GM12878 (cell line): ENCODE measurements at regions not wholly inside any gene's neighbourhood (a gene's known extent, or its start where the extent isn't known, plus 50 kb on each side); places are given as distances from the start of the nearest gene placed in this dataset.

Experiments
- ATAC-seq: fragments of 200-7000 bp; cut with Tn5 transposase; 3 replicates; pipeline ENCODE4 v1.9.1; 2020; ENCODE audit warnings: mild to moderate bottlenecking, moderate library complexity
- BruUV-seq: library from RNA; stranded (reverse); fragments of 400-500 nt; replicated peaks from 2 replicates; lab custom pipeline; 2021; lab: Mats Ljungman, UMichigan
- CTCF ChIA-PET: fragments of 300-600 bp; sonication (Branson Sonifier 250); formaldehyde crosslinking; extraction: SDS; loops from one replicate; lab custom pipeline; 2021; ENCODE audit warnings: inconsistent platforms; lab: Yijun Ruan, JAX
- POLR2A ChIA-PET: fragments of 350-600 bp; formaldehyde crosslinking; extraction: SDS; loops from one replicate; lab custom pipeline; 2021; ENCODE audit warnings: inconsistent platforms; lab: Charles Lee
- RAD21 ChIA-PET: fragments of 300-600 bp; sonication (Branson Sonifier 250); formaldehyde crosslinking; loops from one replicate; lab custom pipeline; 2023; ENCODE audit warnings: antibody characterized with exemption; ENCODE audit not compliant: unreplicated experiment; lab: Charles Lee
- SMC1A ChIA-PET: fragments of 300-600 bp; sonication (Branson Sonifier 250); formaldehyde crosslinking; loops from one replicate; lab custom pipeline; 2023; ENCODE audit not compliant: unreplicated experiment, uncharacterized antibody; lab: Charles Lee
- DNase-seq: peaks from one replicate; pipeline ENCODE4 v3.0.0-alpha.2; 2011; ENCODE audit warnings: low read depth, low spot score
- FAIRE-seq: peaks from 3 replicates; lab custom pipeline; 2011; peaks lifted over from hg19 to GRCh38; lab: Jason Lieb, UNC
- H2AFZ ChIP-seq: 2 replicates; pipeline ENCODE4 v1.6.0; 2011; ENCODE audit warnings: low read depth, low read length, control low read depth; ENCODE audit not compliant: control insufficient read depth
- H3K27ac ChIP-seq: 2 replicates; pipeline ENCODE4 v1.5.1; 2011; ENCODE audit warnings: control low read depth; ENCODE audit not compliant: control insufficient read depth, insufficient read depth
- H3K27me3 ChIP-seq, 2 experiments: replicated peaks in 1 of 2; 2 replicates each; pipeline versions ENCODE4 v1.6.0 to v1.6.1; 2011; ENCODE audit warnings: low read length in 1 of 2; ENCODE audit not compliant: control insufficient read depth in 2 of 2, insufficient read depth in 2 of 2
- H3K36me3 ChIP-seq, 2 experiments: 2 replicates each; pipeline ENCODE4 v1.5.1; 2011; ENCODE audit warnings: low read length in 1 of 2; ENCODE audit not compliant: control insufficient read depth in 2 of 2, insufficient read depth in 2 of 2
- H3K4me1 ChIP-seq: 2 replicates; pipeline ENCODE4 v1.6.1; 2011; ENCODE audit warnings: mild to moderate bottlenecking, low read length, moderate library complexity, mixed read lengths; ENCODE audit not compliant: control insufficient read depth, insufficient read depth
- H3K4me2 ChIP-seq: 2 replicates; pipeline ENCODE4 v1.6.0; 2011; ENCODE audit warnings: control low read depth; ENCODE audit not compliant: control insufficient read depth, insufficient read depth
- H3K4me3 ChIP-seq: fragments of 200-600 bp; sonication (generic); 2 replicates; pipeline ENCODE4 v1.5.1; 2016
- H3K79me2 ChIP-seq: 2 replicates; pipeline ENCODE4 v1.6.0; 2011; ENCODE audit warnings: low read length; ENCODE audit not compliant: control insufficient read depth, insufficient read depth
- H3K9ac ChIP-seq: 2 replicates; pipeline ENCODE4 v1.8.0; 2011; ENCODE audit warnings: low read length, control low read depth, mixed read lengths; ENCODE audit not compliant: control insufficient read depth, insufficient read depth
- H3K9me3 ChIP-seq: replicated peaks from 3 replicates; pipeline ENCODE4 v1.5.1; 2011; ENCODE audit warnings: mild to moderate bottlenecking, low read length; ENCODE audit not compliant: control insufficient read depth, insufficient read depth
- H4K20me1 ChIP-seq: 2 replicates; pipeline ENCODE4 v1.6.0; 2011; ENCODE audit not compliant: control insufficient read depth, insufficient read depth
- BMI1 ChIP-seq: fragments of 450-650 bp; IDR thresholded peaks from 2 replicates; pipeline ENCODE4 v1.6.1; 2016; ENCODE audit warnings: mild to moderate bottlenecking, moderate library complexity, borderline replicate concordance
- CBX3 ChIP-seq: fragments of 200-600 bp; sonication (generic); IDR thresholded peaks from 2 replicates; pipeline ENCODE4 v1.6.1; 2016; ENCODE audit warnings: low read depth, borderline replicate concordance
- CEBPB ChIP-seq, 2 experiments: fragments of 150-350 bp in 1 of 2; IDR thresholded peaks; 2 replicates each; pipeline ENCODE4 v1.6.1; 2012 to 2014; ENCODE audit warnings: low read depth in 2 of 2, low read length in 2 of 2, borderline replicate concordance in 1 of 2, inconsistent platforms in 1 of 2
- CHD1 ChIP-seq: IDR thresholded peaks from 2 replicates; pipeline ENCODE4 v1.6.1; 2012; ENCODE audit warnings: low read depth, low read length, improper control_type of control experiment
- EED ChIP-seq: sonication (generic); IDR thresholded peaks from 2 replicates; pipeline ENCODE4 v1.6.1; 2016; ENCODE audit warnings: antibody characterized with exemption, low read depth
- HCFC1 ChIP-seq: fragments of 150-350 bp; IDR thresholded peaks from 2 replicates; pipeline ENCODE4 v1.6.1; 2014; ENCODE audit warnings: low read length
- HDAC2 ChIP-seq: fragments of 200-600 bp; sonication (generic); IDR thresholded peaks from 2 replicates; pipeline ENCODE4 v1.6.1; 2017
- HDGF ChIP-seq: fragments of 450-650 bp; IDR thresholded peaks from 2 replicates; pipeline ENCODE4 v1.6.1; 2016; ENCODE audit warnings: antibody characterized with exemption
- IRF4 ChIP-seq: IDR thresholded peaks from 2 replicates; pipeline ENCODE4 v1.6.1; 2011; ENCODE audit warnings: low read depth, low read length
- NFIC ChIP-seq: IDR thresholded peaks from 2 replicates; pipeline ENCODE4 v1.6.1; 2012; ENCODE audit warnings: low read depth, mild to moderate bottlenecking, inconsistent platforms, low read length, moderate library complexity
- NR2F1 ChIP-seq: fragments of 450-650 bp; conservative IDR thresholded peaks from 2 replicates; pipeline ENCODE4 v1.6.1; 2017; ENCODE audit warnings: mild to moderate bottlenecking
- PML ChIP-seq: IDR thresholded peaks from 2 replicates; pipeline ENCODE4 v1.6.1; 2012; ENCODE audit warnings: low read length, inconsistent platforms
- POLR2A ChIP-seq: IDR thresholded peaks from 2 replicates; pipeline ENCODE4 v1.6.1; 2011; ENCODE audit warnings: low read depth, mild to moderate bottlenecking, low read length
- POLR2AphosphoS2 ChIP-seq: IDR thresholded peaks from 2 replicates; pipeline ENCODE4 v1.6.1; 2011; ENCODE audit warnings: low read depth, mild to moderate bottlenecking, low read length, improper control_type of control experiment, moderate library complexity
- SP1 ChIP-seq: IDR thresholded peaks from one replicate; pipeline ENCODE4 v1.6.1; 2011; ENCODE audit warnings: low read depth, low read length
- TAF1 ChIP-seq: IDR thresholded peaks from 2 replicates; pipeline ENCODE4 v1.6.1; 2011; ENCODE audit warnings: mild to moderate bottlenecking, low read depth, low read length, borderline replicate concordance
- ZBED1 ChIP-seq: IDR thresholded peaks from 2 replicates; pipeline ENCODE4 v1.6.1; 2016; ENCODE audit warnings: borderline replicate concordance
- ZSCAN29 ChIP-seq: fragments of 450-650 bp; IDR thresholded peaks from 2 replicates; pipeline ENCODE4 v1.6.1; 2017; ENCODE audit warnings: mild to moderate bottlenecking, moderate library complexity
- WGBS: methylation state at CpG from one replicate; pipeline ENCODE4 v1.1.6; 2016; ENCODE audit warnings: low lambda C conversion rate; ENCODE audit not compliant: insufficient replicate concordance, insufficient coverage; ENCODE audit errors: missing lambda C conversion rate; 5-methylcytosine and 5-hydroxymethylcytosine counted together
- in situ Hi-C: fragments of 300-500 bp; cut with MboI; formaldehyde crosslinking; loops from 9 replicates; pipeline ENCODE4 v1.14.3; 2018; ENCODE audit warnings: mixed read lengths
- intact Hi-C: fragments of 100-400 bp; cut with micrococcal nuclease; formaldehyde crosslinking; loops from one replicate; pipeline ENCODE4 v1.14.2; 2022; ENCODE audit not compliant: unreplicated experiment
- TF ChIP-seq, protein P1 (sequence below): fragments of 450-650 bp; IDR thresholded peaks from 2 replicates; pipeline ENCODE4 v1.6.1; 2017; ENCODE audit warnings: borderline replicate concordance

DNA sequence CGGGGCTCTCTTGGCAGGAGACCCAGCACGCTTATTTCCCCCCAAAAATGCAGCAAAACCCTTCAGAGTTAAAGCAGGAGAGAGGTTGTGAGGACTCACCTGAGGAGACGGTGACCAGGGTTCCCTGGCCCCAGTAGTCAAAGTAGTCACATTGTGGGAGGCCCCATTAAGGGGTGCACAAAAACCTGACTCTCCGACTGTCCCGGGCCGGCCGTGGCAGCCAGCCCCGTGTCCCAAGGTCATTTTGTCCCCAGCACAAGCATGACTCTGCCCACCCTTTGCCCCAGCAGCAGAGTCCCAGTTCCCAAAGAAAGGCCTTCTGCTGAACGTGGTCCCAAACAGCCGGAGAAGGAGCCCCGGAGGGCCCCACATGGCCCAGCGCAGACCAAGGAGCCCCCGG is 337.7 kb downstream of the TMEM121 start:
- peak; percentile 2; the same call in 1 of the 2 replicates for TF ChIP-seq POLR2A
- TF ChIP-seq HDAC2, result no peak
- POLR2A ChIA-PET, result interaction anchor here (8.5 kb wide), 1 partner anchor 406 kb away, joined by 88 read pairs; no protein-coding TSS in a partner anchor
- H3K27ac ChIP-seq, result peak overlapping the region; percentile 98
- no peaks in the 10 kb centered on the region for H3K27me3 ChIP-seq
- no peak overlapping the region for H2AFZ ChIP-seq
- H3K9ac ChIP-seq, result peak overlapping the region; percentile 100
- CTCF ChIA-PET, result interaction anchor here (8.2 kb wide), 1 partner anchor 410 kb away, joined by 180 read pairs; no protein-coding TSS in a partner anchor
- DNase-seq (no peak), ATAC-seq (no peak), FAIRE-seq (no peak)
- BruUV-seq, result no TSS peak
- in situ Hi-C loops (loop anchor here (25.0 kb wide), 1 partner anchor 673 kb away; no protein-coding TSS in a partner anchor), intact Hi-C loops (loop anchor here (5.0 kb wide), 4 partner anchors 162 to 798 kb away; no protein-coding TSS in a partner anchor)
- H3K4me3 ChIP-seq, result peak overlapping the region; percentile 84
- 0 out of 2 replicates have a peak overlapping the region, but pooled peaks have one; percentile 17 for H3K4me2 ChIP-seq
- RAD21 ChIA-PET, result interaction anchor here (9.4 kb wide), 1 partner anchor 407 kb away, joined by 119 read pairs; no protein-coding TSS in a partner anchor
- H4K20me1 ChIP-seq, result no peaks in the 10 kb centered on the region
- H3K9me3 ChIP-seq, result no peaks in the 10 kb centered on the region; the same call in none of the 3 replicates
- H3K36me3 ChIP-seq, result peaks cover 8 to 10% of the 10 kb centered on the region in 2 experiments
- WGBS, result no CpG with 5 or more reads among the region's 13 CpGs
- no peaks in the 10 kb centered on the region for H3K4me1 ChIP-seq
- H3K79me2 ChIP-seq, result peaks cover 54% of the 10 kb centered on the region
- SMC1A ChIA-PET, result no interaction called here

DNA sequence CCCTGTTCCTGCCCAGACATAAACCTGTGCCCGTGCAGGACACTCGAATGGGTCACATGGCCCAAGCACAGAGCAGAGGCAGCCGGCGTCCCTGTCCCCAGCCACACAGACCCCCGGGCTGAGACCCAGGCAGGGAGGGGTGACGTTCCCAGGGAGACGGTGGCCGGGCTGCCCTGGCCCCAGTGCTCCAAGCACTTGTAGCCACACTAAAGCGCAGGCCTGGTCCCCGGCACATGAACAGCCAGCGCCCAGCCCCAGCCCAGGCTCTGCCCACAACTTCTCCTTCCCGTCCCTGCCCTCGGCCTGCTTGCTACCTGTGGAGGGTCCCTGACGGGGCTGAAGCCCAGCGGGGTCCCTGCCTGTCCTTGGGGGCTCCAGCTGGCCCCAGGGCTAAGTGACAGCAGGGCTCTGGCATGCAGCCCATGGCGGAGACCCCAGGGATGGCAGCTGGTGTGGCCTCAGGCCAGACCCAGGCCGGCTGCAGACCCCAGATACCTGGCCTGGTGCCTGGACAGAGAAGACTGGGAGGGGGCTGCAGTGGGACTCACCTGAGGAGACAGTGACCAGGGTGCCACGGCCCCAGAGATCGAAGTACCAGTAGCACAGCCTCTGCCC is 338.4 kb downstream of the TMEM121 start:
- Histone ChIP-seq H3K4me2 (no peak overlapping the region), H3K4me3 (no peak overlapping the region), H3K27me3 (no peaks in the 10 kb centered on the region), H3K9me3 (no peaks in the 10 kb centered on the region; the same call in none of the 3 replicates), H3K36me3 (peaks cover 3 to 10% of the 10 kb centered on the region in 2 experiments), H3K27ac (peak overlapping the region; percentile 98), H4K20me1 (no peaks in the 10 kb centered on the region), H3K9ac (peak overlapping the region; percentile 100; the same call in 1 of the 2 replicates), H3K79me2 (peaks cover 47% of the 10 kb centered on the region), H3K4me1 (no peaks in the 10 kb centered on the region), H2AFZ (no peak overlapping the region)
- ChIA-PET POLR2A (no interaction called here), SMC1A (no interaction called here), CTCF (no interaction called here), RAD21 (interaction anchor here (9.4 kb wide), 1 partner anchor 406 kb away, joined by 119 read pairs; no protein-coding TSS in a partner anchor)
- DNase-seq (no peak), FAIRE-seq (no peak), ATAC-seq (no peak)
- WGBS, result no CpG with 5 or more reads among the region's 19 CpGs
- in situ Hi-C loops (loop anchor here (25.0 kb wide), 1 partner anchor 673 kb away; no protein-coding TSS in a partner anchor), intact Hi-C loops (loop anchor here (5.0 kb wide), 4 partner anchors 162 to 798 kb away; no protein-coding TSS in a partner anchor)
- BruUV-seq, result no TSS peak
- TF ChIP-seq POLR2AphosphoS2, result no peak
- no peak for TF ChIP-seq NFIC
- TF ChIP-seq HDGF, result no peak
- no peak for TF ChIP-seq CBX3
- no peak for TF ChIP-seq TAF1
- TF ChIP-seq NR2F1, result no peak
- no peak for TF ChIP-seq ZSCAN29
- TF ChIP-seq PML, result no peak
- no peak for TF ChIP-seq ZBED1
- TF ChIP-seq HCFC1, result no peak
- no peak for TF ChIP-seq CHD1
- TF ChIP-seq, protein P1, sequence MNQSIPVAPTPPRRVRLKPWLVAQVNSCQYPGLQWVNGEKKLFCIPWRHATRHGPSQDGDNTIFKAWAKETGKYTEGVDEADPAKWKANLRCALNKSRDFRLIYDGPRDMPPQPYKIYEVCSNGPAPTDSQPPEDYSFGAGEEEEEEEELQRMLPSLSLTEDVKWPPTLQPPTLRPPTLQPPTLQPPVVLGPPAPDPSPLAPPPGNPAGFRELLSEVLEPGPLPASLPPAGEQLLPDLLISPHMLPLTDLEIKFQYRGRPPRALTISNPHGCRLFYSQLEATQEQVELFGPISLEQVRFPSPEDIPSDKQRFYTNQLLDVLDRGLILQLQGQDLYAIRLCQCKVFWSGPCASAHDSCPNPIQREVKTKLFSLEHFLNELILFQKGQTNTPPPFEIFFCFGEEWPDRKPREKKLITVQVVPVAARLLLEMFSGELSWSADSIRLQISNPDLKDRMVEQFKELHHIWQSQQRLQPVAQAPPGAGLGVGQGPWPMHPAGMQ, result no peak
- TF ChIP-seq IRF4, result no peak
- TF ChIP-seq BMI1, result no peak
- no peak for TF ChIP-seq POLR2A
- no peak for TF ChIP-seq CEBPB (IDR thresholded peaks at IDR 0.05; ENCODE audit: borderline replicate concordance in 1 of 2, low read depth in 2 of 2, low read length in 2 of 2)
- TF ChIP-seq EED, result no peak
- TF ChIP-seq SP1, result no peak
